Natural killer cell (primary cell): ENCODE measurements at regions not wholly inside any gene's neighbourhood (a gene's known extent, or its start where the extent isn't known, plus 50 kb on each side); places are given as distances from the start of the nearest gene placed in this dataset.
"Not testable (repeated sequence)": the region's sequence is repeated elsewhere in the genome, so short reads cannot be mapped to it uniquely, and the experiment has no call there.

ENCODE experiments used
- ATAC-seq, 3 donors: fragments of 150-1000 bp in 2 of 3; fragments of 200-7000 bp in 1 of 3; cut with Tn5 transposase; 1 replicate in 1 of 3; 2 replicates in 2 of 3; pipeline ENCODE4 v1.10.0; 2021; ENCODE audit warnings: mild to moderate bottlenecking in 2 of 3, moderate library complexity in 2 of 3
- DNase-seq, 2 donors: peaks; one replicate each; pipeline versions ENCODE4 v3.0.0 to v3.0.0-alpha.2; 2013 to 2021; ENCODE audit warnings: mixed read lengths in 1 of 2
- H3K27ac ChIP-seq: one replicate; pipeline ENCODE4 v1.5.1; 2013; ENCODE audit warnings: mild to moderate bottlenecking, low read length
- H3K27me3 ChIP-seq: one replicate; pipeline ENCODE4 v1.6.1; 2013; ENCODE audit warnings: low read length; ENCODE audit not compliant: control insufficient read depth, insufficient read depth
- H3K36me3 ChIP-seq: one replicate; pipeline ENCODE4 v1.6.1; 2013; ENCODE audit warnings: low read length; ENCODE audit not compliant: control insufficient read depth, insufficient read depth
- H3K4me1 ChIP-seq: one replicate; pipeline ENCODE4 v1.6.1; 2013; ENCODE audit warnings: low read length; ENCODE audit not compliant: control insufficient read depth, insufficient read depth
- H3K4me3 ChIP-seq: one replicate; pipeline ENCODE4 v1.5.1; 2013; ENCODE audit warnings: low read length
- H3K9me3 ChIP-seq: one replicate; pipeline ENCODE4 v1.6.1; 2013; ENCODE audit warnings: low read length; ENCODE audit not compliant: control insufficient read depth, insufficient read depth
- H3K27ac Mint-ChIP-seq, 2 donors: one replicate each; pipeline ENCODE4 v1.8.0; 2022; ENCODE audit warnings: mild to moderate bottlenecking in 2 of 2, mixed read lengths in 2 of 2, moderate library complexity in 1 of 2
- H3K27me3 Mint-ChIP-seq, 2 donors: one replicate each; pipeline ENCODE4 v1.8.0; 2022; ENCODE audit warnings: low read depth in 2 of 2, mixed read lengths in 2 of 2
- H3K36me3 Mint-ChIP-seq: one replicate; pipeline ENCODE4 v1.8.0; 2022; ENCODE audit warnings: mixed read lengths
- H3K4me1 Mint-ChIP-seq, 2 donors: one replicate each; pipeline ENCODE4 v1.8.0; 2022; ENCODE audit warnings: mixed read lengths in 2 of 2
- H3K4me3 Mint-ChIP-seq: one replicate; pipeline ENCODE4 v1.8.0; 2022; ENCODE audit warnings: mild to moderate bottlenecking, moderate library complexity, mixed read lengths
- H3K9me3 Mint-ChIP-seq, 2 donors: one replicate each; pipeline ENCODE4 v1.8.0; 2022; ENCODE audit warnings: mixed read lengths in 2 of 2
- WGBS: methylation state at CpG from one replicate; pipeline ENCODE4 v1.1.7; 2013; ENCODE audit warnings: missing lambda C conversion rate; ENCODE audit not compliant: insufficient coverage; 5-methylcytosine and 5-hydroxymethylcytosine counted together
- intact Hi-C: fragments of 100-400 bp; cut with micrococcal nuclease; formaldehyde crosslinking; loops from one replicate; pipeline ENCODE4 v1.14.2; 2022
- TF ChIP-seq, protein P1 (sequence below): fragments of 200-600 bp; IDR thresholded peaks from one replicate; pipeline ENCODE4 v1.8.0; 2022; ENCODE audit warnings: antibody characterized with exemption

- Histone ChIP-seq H3K4me3 (no peak overlapping the region), H3K9me3 (no peaks in the 10 kb centered on the region), H3K27me3 (no peaks in the 10 kb centered on the region), H3K27ac (no peak overlapping the region), H3K36me3 (no peaks in the 10 kb centered on the region), H3K4me1 (no peaks in the 10 kb centered on the region)
- Mint-ChIP-seq H3K4me1 (no peaks in the 10 kb centered on the region), H3K27ac (no peak overlapping the region), H3K27me3 (no peaks in the 10 kb centered on the region), H3K9me3 (peaks cover 7% of the 10 kb centered on the region in 2 donors), H3K36me3 (no peaks in the 10 kb centered on the region), H3K4me3 (no peak overlapping the region)
- intact Hi-C loops, result no loop called here
- DNase-seq (no peak), ATAC-seq (no peak)
- TF ChIP-seq, protein P1, sequence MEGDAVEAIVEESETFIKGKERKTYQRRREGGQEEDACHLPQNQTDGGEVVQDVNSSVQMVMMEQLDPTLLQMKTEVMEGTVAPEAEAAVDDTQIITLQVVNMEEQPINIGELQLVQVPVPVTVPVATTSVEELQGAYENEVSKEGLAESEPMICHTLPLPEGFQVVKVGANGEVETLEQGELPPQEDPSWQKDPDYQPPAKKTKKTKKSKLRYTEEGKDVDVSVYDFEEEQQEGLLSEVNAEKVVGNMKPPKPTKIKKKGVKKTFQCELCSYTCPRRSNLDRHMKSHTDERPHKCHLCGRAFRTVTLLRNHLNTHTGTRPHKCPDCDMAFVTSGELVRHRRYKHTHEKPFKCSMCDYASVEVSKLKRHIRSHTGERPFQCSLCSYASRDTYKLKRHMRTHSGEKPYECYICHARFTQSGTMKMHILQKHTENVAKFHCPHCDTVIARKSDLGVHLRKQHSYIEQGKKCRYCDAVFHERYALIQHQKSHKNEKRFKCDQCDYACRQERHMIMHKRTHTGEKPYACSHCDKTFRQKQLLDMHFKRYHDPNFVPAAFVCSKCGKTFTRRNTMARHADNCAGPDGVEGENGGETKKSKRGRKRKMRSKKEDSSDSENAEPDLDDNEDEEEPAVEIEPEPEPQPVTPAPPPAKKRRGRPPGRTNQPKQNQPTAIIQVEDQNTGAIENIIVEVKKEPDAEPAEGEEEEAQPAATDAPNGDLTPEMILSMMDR, result no peak
- WGBS, result 91% methylated on average over 10 of the region's 11 CpGs
Measured at GRCh38 chr2:192498747-192499146, 304.0 kb upstream of the TMEFF2 start.

GRCh38 chr2:192488158-192488557 lies 293.4 kb upstream of the TMEFF2 start:
- 13% methylated on average over 1 of the region's 1 CpG for WGBS
- H3K27me3 Mint-ChIP-seq, H3K9me3 ChIP-seq, H3K4me1 ChIP-seq, H3K9me3 Mint-ChIP-seq, H3K27ac ChIP-seq, intact Hi-C loops, H3K4me3 Mint-ChIP-seq, H3K4me3 ChIP-seq, H3K27me3 ChIP-seq, H3K36me3 Mint-ChIP-seq, DNase-seq, H3K27ac Mint-ChIP-seq, H3K36me3 ChIP-seq, H3K4me1 Mint-ChIP-seq, ATAC-seq: not testable (repeated sequence)

GRCh38 chr2:192487636-192488035 lies 292.9 kb upstream of the TMEFF2 start:
- Mint-ChIP-seq H3K27ac (no peak overlapping the region), H3K27me3 (no peaks in the 10 kb centered on the region), H3K4me3 (no peak overlapping the region), H3K4me1 (no peaks in the 10 kb centered on the region), H3K36me3 (no peaks in the 10 kb centered on the region), H3K9me3 (peaks cover 9% of the 10 kb centered on the region in 2 donors)
- 72% methylated on average over 8 of the region's 11 CpGs for WGBS
- Histone ChIP-seq H3K4me3 (no peak overlapping the region), H3K9me3 (peaks cover 2% of the 10 kb centered on the region), H3K36me3 (no peaks in the 10 kb centered on the region), H3K27me3 (no peaks in the 10 kb centered on the region), H3K27ac (no peak overlapping the region), H3K4me1 (no peaks in the 10 kb centered on the region)
- intact Hi-C loops, result no loop called here
- DNase-seq, result no peak
- ATAC-seq, result no peak
- TF ChIP-seq, protein P1, result no peak

DNA sequence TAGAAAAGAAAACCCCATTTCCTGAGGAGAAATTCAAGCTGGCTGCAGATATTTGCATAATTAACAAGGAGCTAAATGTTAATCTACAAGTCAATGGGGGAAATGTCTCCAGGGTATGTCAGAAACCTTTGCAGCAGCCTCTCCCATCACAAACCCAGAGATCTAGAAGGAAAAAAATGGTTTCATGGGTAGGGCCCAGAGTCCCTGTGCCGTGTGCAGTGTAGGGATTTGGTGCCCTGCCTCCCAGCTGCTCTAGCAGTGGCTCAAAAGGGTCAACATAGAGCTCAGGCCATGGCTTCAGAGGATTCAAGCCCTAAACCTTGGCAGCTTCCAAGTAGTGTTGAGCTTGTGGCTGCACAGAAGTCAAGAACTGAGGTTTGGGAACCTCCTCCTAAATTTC lies 290.2 kb upstream of the TMEFF2 start:
- Histone ChIP-seq H3K36me3 (no peaks in the 10 kb centered on the region), H3K27ac (no peak overlapping the region), H3K4me3 (no peak overlapping the region), H3K9me3 (peaks cover 2% of the 10 kb centered on the region), H3K27me3 (no peaks in the 10 kb centered on the region), H3K4me1 (no peaks in the 10 kb centered on the region)
- Mint-ChIP-seq H3K4me1 (no peaks in the 10 kb centered on the region), H3K27ac (no peak overlapping the region), H3K36me3 (no peaks in the 10 kb centered on the region), H3K9me3 (peaks cover 4 to 9% of the 10 kb centered on the region in 2 donors), H3K4me3 (no peak overlapping the region), H3K27me3 (no peaks in the 10 kb centered on the region)
- intact Hi-C loops, result no loop called here
- WGBS, result 65% methylated on average over 1 of the region's 1 CpG
- TF ChIP-seq, protein P1, result no peak
- DNase-seq, result no peak
- ATAC-seq, result no peak
